CD4-positive, alpha-beta T cell (primary cell): ENCODE measurements at regions not wholly inside any gene's neighbourhood (a gene's known extent, or its start where the extent isn't known, plus 50 kb on each side); places are given as distances from the start of the nearest gene placed in this dataset.

Experiments
- ATAC-seq: fragments of 200-7000 bp; cut with Tn5 transposase; one replicate; pipeline ENCODE4 v1.10.0; 2022; ENCODE audit warnings: mild to moderate bottlenecking; ENCODE audit not compliant: poor library complexity
- CTCF ChIA-PET: fragments of 350-600 bp; sonication (Branson Sonifier 250); formaldehyde crosslinking; loops from one replicate; lab custom pipeline; 2021; ENCODE audit warnings: antibody characterized with exemption, inconsistent platforms; lab: Charles Lee
- POLR2A ChIA-PET: fragments of 350-600 bp; sonication (Branson Sonifier 250); formaldehyde crosslinking; loops from one replicate; lab custom pipeline; 2021; ENCODE audit warnings: antibody characterized with exemption, inconsistent platforms; lab: Charles Lee
- DNase-seq, 14 experiments: peaks; one replicate each; pipeline ENCODE4 v3.0.0-alpha.2; 2013 to 2020; ENCODE audit warnings: mixed read lengths in 2 of 14
- H3K27ac ChIP-seq, 2 donors: one replicate each; pipeline versions ENCODE4 v1.5.1 to v1.7.0; 2013; ENCODE audit warnings: low read length in 2 of 2, low read depth in 1 of 2, mild to moderate bottlenecking in 1 of 2
- H3K27me3 ChIP-seq, 2 experiments: 1 replicate in 1 of 2; 2 replicates in 1 of 2; pipeline versions ENCODE4 v1.6.1 to v1.7.0; 2013; ENCODE audit warnings: low read length in 2 of 2, control low read depth in 1 of 2, mild to moderate bottlenecking in 1 of 2, moderate library complexity in 1 of 2; ENCODE audit not compliant: insufficient read depth in 2 of 2, control insufficient read depth in 1 of 2
- H3K36me3 ChIP-seq: one replicate; pipeline ENCODE4 v1.6.1; 2013; ENCODE audit warnings: low read length, control low read depth; ENCODE audit not compliant: insufficient read depth
- H3K4me1 ChIP-seq: one replicate; pipeline ENCODE4 v1.6.1; 2013; ENCODE audit warnings: low read length, control low read depth; ENCODE audit not compliant: insufficient read depth
- H3K4me3 ChIP-seq: one replicate; pipeline ENCODE4 v1.5.1; 2013; ENCODE audit warnings: mild to moderate bottlenecking, low read length, moderate library complexity
- H3K9me3 ChIP-seq, 2 experiments: 1 replicate in 1 of 2; 2 replicates in 1 of 2; pipeline versions ENCODE4 v1.6.1 to v1.7.0; 2013; ENCODE audit warnings: low read length in 2 of 2, mild to moderate bottlenecking in 2 of 2, control low read depth in 1 of 2, moderate library complexity in 1 of 2; ENCODE audit not compliant: control insufficient read depth in 1 of 2, insufficient read depth in 1 of 2
- H3K27ac Mint-ChIP-seq: one replicate; pipeline ENCODE4 v1.8.0; 2020; ENCODE audit warnings: mixed read lengths
- H3K27me3 Mint-ChIP-seq: one replicate; pipeline ENCODE4 v1.8.0; 2021; ENCODE audit warnings: mixed read lengths
- H3K36me3 Mint-ChIP-seq: one replicate; pipeline ENCODE4 v1.8.0; 2021; ENCODE audit warnings: low read depth, mixed read lengths
- H3K4me1 Mint-ChIP-seq: one replicate; pipeline ENCODE4 v1.8.0; 2021; ENCODE audit warnings: low read depth, mixed read lengths
- H3K4me3 Mint-ChIP-seq: one replicate; pipeline ENCODE4 v1.8.0; 2020; ENCODE audit warnings: mild to moderate bottlenecking, mixed read lengths
- H3K9me3 Mint-ChIP-seq: one replicate; pipeline ENCODE4 v1.8.0; 2020; ENCODE audit warnings: mixed read lengths
- intact Hi-C, 2 experiments: fragments of 100-400 bp; cut with DNase I in 1 of 2; cut with micrococcal nuclease in 1 of 2; formaldehyde crosslinking; loops; one replicate each; pipeline versions ENCODE4 v1.15.1 to v1.9.0; 2023 to 2025; cut with DNase I, micrococcal nuclease
- TF ChIP-seq, protein P1 (sequence below): fragments of 200-600 bp; IDR thresholded peaks from one replicate; pipeline ENCODE4 v1.8.0; 2022; ENCODE audit warnings: antibody characterized with exemption, mild to moderate bottlenecking

- H3K27me3 Mint-ChIP-seq, result no peaks in the 10 kb centered on the region
- ATAC-seq, result no peak
- no peaks in the 10 kb centered on the region for H3K9me3 Mint-ChIP-seq
- H3K4me1 Mint-ChIP-seq, result peaks cover 23% of the 10 kb centered on the region
- no peak overlapping the region for H3K27ac Mint-ChIP-seq
- H3K4me3 Mint-ChIP-seq, result no peak overlapping the region
- TF ChIP-seq, protein P1, sequence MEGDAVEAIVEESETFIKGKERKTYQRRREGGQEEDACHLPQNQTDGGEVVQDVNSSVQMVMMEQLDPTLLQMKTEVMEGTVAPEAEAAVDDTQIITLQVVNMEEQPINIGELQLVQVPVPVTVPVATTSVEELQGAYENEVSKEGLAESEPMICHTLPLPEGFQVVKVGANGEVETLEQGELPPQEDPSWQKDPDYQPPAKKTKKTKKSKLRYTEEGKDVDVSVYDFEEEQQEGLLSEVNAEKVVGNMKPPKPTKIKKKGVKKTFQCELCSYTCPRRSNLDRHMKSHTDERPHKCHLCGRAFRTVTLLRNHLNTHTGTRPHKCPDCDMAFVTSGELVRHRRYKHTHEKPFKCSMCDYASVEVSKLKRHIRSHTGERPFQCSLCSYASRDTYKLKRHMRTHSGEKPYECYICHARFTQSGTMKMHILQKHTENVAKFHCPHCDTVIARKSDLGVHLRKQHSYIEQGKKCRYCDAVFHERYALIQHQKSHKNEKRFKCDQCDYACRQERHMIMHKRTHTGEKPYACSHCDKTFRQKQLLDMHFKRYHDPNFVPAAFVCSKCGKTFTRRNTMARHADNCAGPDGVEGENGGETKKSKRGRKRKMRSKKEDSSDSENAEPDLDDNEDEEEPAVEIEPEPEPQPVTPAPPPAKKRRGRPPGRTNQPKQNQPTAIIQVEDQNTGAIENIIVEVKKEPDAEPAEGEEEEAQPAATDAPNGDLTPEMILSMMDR, result no peak
- POLR2A ChIA-PET, result interaction anchor here (1.4 kb wide), 1 partner anchor 122 kb away, joined by 3 read pairs; the partner anchor contains the start of gene KRAS
- H3K36me3 ChIP-seq, result no peaks in the 10 kb centered on the region
- H3K4me1 ChIP-seq, result peaks cover 19% of the 10 kb centered on the region
- H3K27me3 ChIP-seq, result no peaks in the 10 kb centered on the region
- no peaks in the 10 kb centered on the region for H3K36me3 Mint-ChIP-seq
- no peak overlapping the region for H3K27ac ChIP-seq
- no peaks in the 10 kb centered on the region for H3K9me3 ChIP-seq
- CTCF ChIA-PET, result interaction anchor here (0.6 kb wide), 1 partner anchor 17 kb away, joined by 3 read pairs; no protein-coding TSS in a partner anchor
- intact Hi-C loops, result loop anchor here in 1 of 2 experiments (5.0 kb wide), 1 partner anchor 36 kb away; no protein-coding TSS in a partner anchor
- DNase-seq, result no peak
- no peak overlapping the region for H3K4me3 ChIP-seq
Observed at GRCh38 chr12:25372969-25373817, 122.5 kb upstream of the KRAS start.

- intact Hi-C loops, result loop anchor here in 1 of 2 experiments (5.0 kb wide), 1 partner anchor 35 kb away; no protein-coding TSS in a partner anchor
- H3K27ac Mint-ChIP-seq, result no peak overlapping the region
Observed at GRCh38 chr12:25372002-25372401, 121.3 kb upstream of the KRAS start.

GRCh38 chr12:25368557-25368956, 117.8 kb upstream of the KRAS start:
- ChIA-PET POLR2A (interaction anchor here (1.0 kb wide), 1 partner anchor 9 kb away, joined by 5 read pairs; no protein-coding TSS in a partner anchor), CTCF (no interaction called here)
- Mint-ChIP-seq H3K4me3 (no peak overlapping the region), H3K4me1 (peaks cover 19% of the 10 kb centered on the region), H3K36me3 (no peaks in the 10 kb centered on the region), H3K27ac (no peak overlapping the region), H3K9me3 (no peaks in the 10 kb centered on the region), H3K27me3 (no peaks in the 10 kb centered on the region)
- DNase-seq (no peak), ATAC-seq (no peak)
- H3K4me3 ChIP-seq, result no peak overlapping the region
- H3K27me3 ChIP-seq, result no peaks in the 10 kb centered on the region
- intact Hi-C loops, result no loop called here
- peaks cover 0 to 5% of the 10 kb centered on the region in 2 experiments for H3K9me3 ChIP-seq
- TF ChIP-seq, protein P1, result no peak
- no peaks in the 10 kb centered on the region for H3K4me1 ChIP-seq
- H3K27ac ChIP-seq, result no peak overlapping the region
- H3K36me3 ChIP-seq, result no peaks in the 10 kb centered on the region

More at GRCh38 chr12:25372002-25372401, 121.3 kb upstream of the KRAS start:
- no peak overlapping the region for H3K4me3 ChIP-seq
- peaks cover 7% of the 10 kb centered on the region for H3K4me1 ChIP-seq
- Mint-ChIP-seq H3K4me3 (no peak overlapping the region), H3K4me1 (peaks cover 12% of the 10 kb centered on the region), H3K9me3 (no peaks in the 10 kb centered on the region), H3K36me3 (no peaks in the 10 kb centered on the region), H3K27me3 (no peaks in the 10 kb centered on the region)
- H3K27ac ChIP-seq, result no peak overlapping the region
- ATAC-seq (no peak), DNase-seq (no peak)
- TF ChIP-seq, protein P1, result no peak
- H3K36me3 ChIP-seq, result no peaks in the 10 kb centered on the region
- POLR2A ChIA-PET, result no interaction called here
- no peaks in the 10 kb centered on the region for H3K27me3 ChIP-seq
- no peaks in the 10 kb centered on the region for H3K9me3 ChIP-seq
- CTCF ChIA-PET, result no interaction called here
